Suprapubic skin (tissue), 4 donors: ENCODE measurements at regions not wholly inside any gene's neighbourhood (a gene's known extent, or its start where the extent isn't known, plus 50 kb on each side); places are given as distances from the start of the nearest gene placed in this dataset.

Experiments
- POLR2A ChIP-seq, 2 donors: fragments of 450-650 bp; IDR thresholded peaks; one replicate each; pipeline ENCODE4 v1.6.1; 2017; ENCODE audit warnings: antibody characterized with exemption in 2 of 2, mild to moderate bottlenecking in 2 of 2, moderate library complexity in 2 of 2
- POLR2AphosphoS5 ChIP-seq, 3 donors: sonication (generic); formaldehyde crosslinking; IDR thresholded peaks; one replicate each; pipeline ENCODE4 v1.6.1; 2017; ENCODE audit warnings: antibody characterized with exemption in 3 of 3

- TF ChIP-seq POLR2A (IDR thresholded peaks at IDR 0.05) (no peak), POLR2AphosphoS5 (IDR thresholded peaks at IDR 0.05) (no peak)
Observed at GRCh38 chr13:72430923-72431322, 296.5 kb downstream of the MZT1 start.
